Right lobe of liver (tissue), 6 donors: ENCODE measurements at regions not wholly inside any gene's neighbourhood (a gene's known extent, or its start where the extent isn't known, plus 50 kb on each side); places are given as distances from the start of the nearest gene placed in this dataset.

Experiments
- ATAC-seq, 4 donors: fragments of 200-7000 bp; cut with Tn5 transposase; one replicate each; pipeline ENCODE4 v1.9.1; 2020; ENCODE audit warnings: mild to moderate bottlenecking in 4 of 4, moderate library complexity in 4 of 4
- DNase-seq, 3 donors: peaks; one replicate each; pipeline ENCODE4 v3.0.0-alpha.2; 2020
- H3K27ac ChIP-seq, 3 donors: fragments of 200-600 bp; one replicate each; pipeline ENCODE4 v1.8.0; 2022
- H3K27me3 ChIP-seq, 2 donors: fragments of 200-600 bp; one replicate each; pipeline ENCODE4 v1.8.0; 2022
- H3K36me3 ChIP-seq, 4 donors: fragments of 200-600 bp; sonication (generic) in 1 of 4; one replicate each; pipeline versions ENCODE4 v1.5.1 to v1.8.0; 2017 to 2022; ENCODE audit warnings: control low read depth in 1 of 4
- H3K4me1 ChIP-seq, 4 donors: fragments of 200-600 bp; sonication (generic) in 1 of 4; one replicate each; pipeline versions ENCODE4 v1.5.1 to v1.8.0; 2017 to 2022; ENCODE audit warnings: control low read depth in 1 of 4
- H3K4me3 ChIP-seq, 3 donors: fragments of 200-600 bp; one replicate each; pipeline ENCODE4 v1.8.0; 2022
- H3K9me3 ChIP-seq, 4 donors: fragments of 200-600 bp; sonication (generic) in 1 of 4; one replicate each; pipeline versions ENCODE4 v1.5.1 to v1.8.0; 2017 to 2022; ENCODE audit warnings: control low read depth in 1 of 4
- POLR2A ChIP-seq: fragments of 450-650 bp; IDR thresholded peaks from one replicate; pipeline ENCODE4 v1.6.1; 2017; ENCODE audit warnings: antibody characterized with exemption, mild to moderate bottlenecking
- WGBS: methylation state at CpG from one replicate; pipeline ENCODE4 v1.1.6; 2018; ENCODE audit warnings: low coverage, low lambda C conversion rate; ENCODE audit not compliant: insufficient coverage; ENCODE audit errors: missing lambda C conversion rate; 5-methylcytosine and 5-hydroxymethylcytosine counted together
- intact Hi-C, 2 donors: fragments of 100-400 bp; cut with DNase I; formaldehyde crosslinking; loops; one replicate each; pipeline versions ENCODE4 v1.11.2 to v1.14.1; 2022
- TF ChIP-seq, protein P1 (sequence below), 4 donors: fragments of 200-600 bp in 3 of 4; fragments of 450-650 bp in 1 of 4; IDR thresholded peaks; one replicate each; pipeline versions ENCODE4 v1.5.1 to v1.8.0; 2016 to 2022; ENCODE audit warnings: antibody characterized with exemption in 4 of 4, mild to moderate bottlenecking in 2 of 4
- donor health status: DM: no; HTN: yes; CAD: no.
- donor health status: DM: no; HTN: no; CAD: no.
- donor health status: DM: no; HTN: no; CAD: no.
- donor health status: DM: no; HTN: yes; CAD: no.
- donor health status: DM: no; HTN: yes; CAD: no.

DNA sequence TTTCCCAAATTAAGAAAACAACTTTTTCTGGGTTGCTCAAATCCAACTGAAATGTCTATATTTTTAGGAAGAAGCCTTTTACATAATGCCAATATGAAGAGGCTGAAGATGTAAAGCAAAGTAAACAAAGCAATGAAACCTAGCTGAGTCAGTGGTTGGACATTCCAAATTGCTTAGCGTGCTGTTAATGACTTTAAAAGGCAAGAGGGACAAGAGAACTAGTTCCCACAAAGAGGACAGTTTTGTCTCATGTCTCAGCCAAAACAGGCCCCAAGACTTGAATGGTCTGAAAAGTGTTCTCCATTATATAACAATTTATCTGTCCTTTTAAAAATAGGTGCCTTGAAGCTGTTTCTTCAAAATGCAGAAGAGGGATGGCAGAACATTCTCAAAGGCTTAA lies 407.0 kb downstream of the ENC1 start:
- 75% methylated on average over 1 of the region's 1 CpG for WGBS
- Histone ChIP-seq H3K4me3 (no peak overlapping the region), H3K27ac (no peak overlapping the region), H3K36me3 (no peaks in the 10 kb centered on the region), H3K4me1 (no peaks in the 10 kb centered on the region), H3K27me3 (no peaks in the 10 kb centered on the region), H3K9me3 (no peaks in the 10 kb centered on the region)
- intact Hi-C loops: no loop called here
- no peak for ATAC-seq
- TF ChIP-seq, protein P1, sequence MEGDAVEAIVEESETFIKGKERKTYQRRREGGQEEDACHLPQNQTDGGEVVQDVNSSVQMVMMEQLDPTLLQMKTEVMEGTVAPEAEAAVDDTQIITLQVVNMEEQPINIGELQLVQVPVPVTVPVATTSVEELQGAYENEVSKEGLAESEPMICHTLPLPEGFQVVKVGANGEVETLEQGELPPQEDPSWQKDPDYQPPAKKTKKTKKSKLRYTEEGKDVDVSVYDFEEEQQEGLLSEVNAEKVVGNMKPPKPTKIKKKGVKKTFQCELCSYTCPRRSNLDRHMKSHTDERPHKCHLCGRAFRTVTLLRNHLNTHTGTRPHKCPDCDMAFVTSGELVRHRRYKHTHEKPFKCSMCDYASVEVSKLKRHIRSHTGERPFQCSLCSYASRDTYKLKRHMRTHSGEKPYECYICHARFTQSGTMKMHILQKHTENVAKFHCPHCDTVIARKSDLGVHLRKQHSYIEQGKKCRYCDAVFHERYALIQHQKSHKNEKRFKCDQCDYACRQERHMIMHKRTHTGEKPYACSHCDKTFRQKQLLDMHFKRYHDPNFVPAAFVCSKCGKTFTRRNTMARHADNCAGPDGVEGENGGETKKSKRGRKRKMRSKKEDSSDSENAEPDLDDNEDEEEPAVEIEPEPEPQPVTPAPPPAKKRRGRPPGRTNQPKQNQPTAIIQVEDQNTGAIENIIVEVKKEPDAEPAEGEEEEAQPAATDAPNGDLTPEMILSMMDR (IDR thresholded peaks at IDR 0.05): no peak
- no peak for TF ChIP-seq POLR2A
- DNase-seq: no peak

GRCh38 chr5:74233091-74233490 lies 407.4 kb downstream of the ENC1 start:
- H3K4me3 ChIP-seq: no peak overlapping the region
- H3K9me3 ChIP-seq: no peaks in the 10 kb centered on the region
- H3K4me1 ChIP-seq: no peaks in the 10 kb centered on the region
- H3K27ac ChIP-seq: no peak overlapping the region
- no peaks in the 10 kb centered on the region for H3K27me3 ChIP-seq
- ATAC-seq (no peak), DNase-seq (no peak)
- intact Hi-C loops: no loop called here
- H3K36me3 ChIP-seq: no peaks in the 10 kb centered on the region
- TF ChIP-seq POLR2A: no peak
- TF ChIP-seq, protein P1 (IDR thresholded peaks at IDR 0.05): no peak

GRCh38 chr5:74232276-74232675 lies 408.3 kb downstream of the ENC1 start:
- no peaks in the 10 kb centered on the region for H3K9me3 ChIP-seq
- no peak overlapping the region for H3K4me3 ChIP-seq
- H3K27me3 ChIP-seq: no peaks in the 10 kb centered on the region
- DNase-seq: no peak
- H3K4me1 ChIP-seq: no peaks in the 10 kb centered on the region
- 54% methylated on average over 2 of the region's 2 CpGs for WGBS
- intact Hi-C loops: no loop called here
- ATAC-seq: no peak
- H3K36me3 ChIP-seq: no peaks in the 10 kb centered on the region
- H3K27ac ChIP-seq: no peak overlapping the region
- TF ChIP-seq POLR2A: no peak
- TF ChIP-seq, protein P1 (IDR thresholded peaks at IDR 0.05): no peak

DNA sequence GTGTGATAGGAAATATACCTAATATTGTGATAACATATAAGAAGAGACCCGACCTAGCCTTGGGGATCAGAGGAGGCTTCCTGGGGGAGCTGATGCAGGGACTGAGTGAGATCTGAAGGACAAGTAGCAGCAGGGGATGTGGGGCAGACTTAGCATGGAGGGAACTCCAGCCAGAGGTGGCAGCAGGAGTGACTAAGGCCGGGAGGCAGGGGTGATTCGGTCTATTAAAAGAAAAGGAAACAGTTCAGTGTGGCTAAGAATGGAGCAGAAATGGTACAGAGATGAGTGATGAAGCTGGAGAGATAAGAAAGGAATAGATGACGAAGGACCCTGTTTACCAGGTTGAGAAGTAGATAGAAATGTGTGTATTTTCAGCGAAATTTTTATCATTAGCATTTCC lies 408.8 kb downstream of the ENC1 start:
- no peak for ATAC-seq
- intact Hi-C loops: no loop called here
- no peaks in the 10 kb centered on the region for H3K27me3 ChIP-seq

More for the DNA sequence above, 408.8 kb downstream of the ENC1 start:
- TF ChIP-seq, protein P1 (IDR thresholded peaks at IDR 0.05): no peak
- no peak for TF ChIP-seq POLR2A
- H3K36me3 ChIP-seq: no peaks in the 10 kb centered on the region
- 56% methylated on average over 5 of the region's 5 CpGs for WGBS
- H3K27ac ChIP-seq: no peak overlapping the region
- no peak for DNase-seq
- no peaks in the 10 kb centered on the region for H3K9me3 ChIP-seq
- H3K4me1 ChIP-seq: no peaks in the 10 kb centered on the region
- H3K4me3 ChIP-seq: no peak overlapping the region
